ENCODE measurements at regions not wholly inside any gene's neighbourhood (a gene's known extent, or its start where the extent isn't known, plus 50 kb on each side); places are given as distances from the start of the nearest gene placed in this dataset.

GRCh38 chr10:94133239-94133638 lies 139.5 kb downstream of the PLCE1 start:
- no peak overlapping the region for H3K4me3 ChIP-seq (ENCODE audit: low read depth in 2 of 2, low read length in 1 of 2)
- DNase-seq, result peak; percentile 25
- H3F3A ChIP-seq (replicated peaks; ENCODE audit: insufficient read depth), result no peaks in the 10 kb centered on the region
- H3K9me2 ChIP-seq, result no peaks in the 10 kb centered on the region
- H3K36me3 ChIP-seq (replicated peaks in 1 of 2; ENCODE audit: control insufficient read depth in 1 of 2, insufficient read depth in 2 of 2, low read length in 1 of 2), result no peaks in the 10 kb centered on the region
- H3K9ac ChIP-seq, result no peak overlapping the region
- H3K9me3 ChIP-seq, result no peaks in the 10 kb centered on the region
- H2AFZ ChIP-seq (ENCODE audit: low read depth), result no peak overlapping the region
- peak; percentile 47; the same call in 1 of the 2 replicates for TF ChIP-seq RCOR1 (IDR thresholded peaks at IDR 0.05; ENCODE audit: low read length)
- TF ChIP-seq FOXJ3 (CRISPR knock-in tag; IDR thresholded peaks at IDR 0.05), result no peak
- TF ChIP-seq CHD2 (IDR thresholded peaks at IDR 0.05; ENCODE audit: low read length, partially characterized antibody), result peak; percentile 55
- TF ChIP-seq TCF12 (IDR thresholded peaks at IDR 0.05), result peak; percentile 65
- no peak for TF ChIP-seq RFX5 (IDR thresholded peaks at IDR 0.05; ENCODE audit: low read length)
- TF ChIP-seq GABPA (IDR thresholded peaks at IDR 0.05; ENCODE audit: low read depth), result no peak
- TF ChIP-seq NRF1 (IDR thresholded peaks at IDR 0.05; ENCODE audit: low read depth, low read length), result no peak
- 0 out of 2 replicates have a peak, but pooled peaks have one; percentile 24 for TF ChIP-seq SIN3A (IDR thresholded peaks at IDR 0.05; ENCODE audit: borderline replicate concordance, low read depth, low read length)
- 0 out of 4 replicates have a peak, but pooled peaks of 1 of the 2 experiments have one; percentile 48 for TF ChIP-seq EP300 (IDR thresholded peaks at IDR 0.05; ENCODE audit: borderline replicate concordance in 1 of 2, low read depth in 1 of 2, low read length in 1 of 2)
- peak; percentile 78 for TF ChIP-seq PBX3 (IDR thresholded peaks at IDR 0.05)
- 0 out of 2 replicates have a peak, but pooled peaks have one; percentile 51 for TF ChIP-seq MXI1 (IDR thresholded peaks at IDR 0.05; ENCODE audit: low read depth, low read length)
- peak; percentile 91 for TF ChIP-seq NFIC (IDR thresholded peaks at IDR 0.05; ENCODE audit: borderline replicate concordance)
- TF ChIP-seq MAX (IDR thresholded peaks at IDR 0.05; ENCODE audit: low read depth), result 0 out of 2 replicates have a peak, but pooled peaks have one; percentile 8
- no peak for TF ChIP-seq GATA2 (CRISPR knock-in tag; IDR thresholded peaks at IDR 0.05)
- no peaks in the 10 kb centered on the region for H3K79me2 ChIP-seq (ENCODE audit: insufficient read depth)
- H4K20me1 ChIP-seq (ENCODE audit: insufficient read depth), result no peaks in the 10 kb centered on the region
- peak overlapping the region in 1 of 2 experiments; percentile 72; a peak in 2 of 4 replicates for H3K27ac ChIP-seq (ENCODE audit: low read depth in 2 of 2, low read length in 1 of 2)
- POLR2A ChIA-PET, result no interaction called here
- peak overlapping the region; percentile 12; the same call in 1 of the 2 replicates for H3K4me2 ChIP-seq
- no peaks in the 10 kb centered on the region for H3K27me3 ChIP-seq (ENCODE audit: insufficient read depth)
- CTCF ChIA-PET, result no interaction called here
- peaks cover 12 to 13% of the 10 kb centered on the region in 2 experiments; a peak in 3 of 4 replicates for H3K4me1 ChIP-seq (ENCODE audit: control insufficient read depth in 1 of 2, insufficient read depth in 2 of 2, low read depth in 1 of 2, low read length in 1 of 2)

GRCh38 chr10:94137747-94138146 lies 144.0 kb downstream of the PLCE1 start:
- H3K9ac ChIP-seq, result no peak overlapping the region
- POLR2A ChIA-PET, result no interaction called here
- TF ChIP-seq SIN3A (IDR thresholded peaks at IDR 0.05; ENCODE audit: borderline replicate concordance, low read depth, low read length) (no peak), GABPA (IDR thresholded peaks at IDR 0.05; ENCODE audit: low read depth) (no peak), MXI1 (IDR thresholded peaks at IDR 0.05; ENCODE audit: low read depth, low read length) (no peak), TCF12 (IDR thresholded peaks at IDR 0.05) (no peak), FOXJ3 (CRISPR knock-in tag; IDR thresholded peaks at IDR 0.05) (no peak), NFIC (IDR thresholded peaks at IDR 0.05; ENCODE audit: borderline replicate concordance) (no peak), PBX3 (IDR thresholded peaks at IDR 0.05) (no peak), RFX5 (IDR thresholded peaks at IDR 0.05; ENCODE audit: low read length) (no peak), MAX (IDR thresholded peaks at IDR 0.05; ENCODE audit: low read depth) (no peak), RAD21 (IDR thresholded peaks at IDR 0.05; ENCODE audit: low read length) (no peak), FOXM1 (IDR thresholded peaks at IDR 0.05; ENCODE audit: low read depth) (no peak), ELF1 (IDR thresholded peaks at IDR 0.05) (no peak), EP300 (IDR thresholded peaks at IDR 0.05; ENCODE audit: borderline replicate concordance in 1 of 2, low read depth in 1 of 2, low read length in 1 of 2) (no peak), JUND (IDR thresholded peaks at IDR 0.05) (no peak), FOSL2 (IDR thresholded peaks at IDR 0.05; ENCODE audit: borderline replicate concordance, low read depth) (no peak), CHD2 (IDR thresholded peaks at IDR 0.05; ENCODE audit: low read length, partially characterized antibody) (no peak), NRF1 (IDR thresholded peaks at IDR 0.05; ENCODE audit: low read depth, low read length) (no peak), TAF1 (IDR thresholded peaks at IDR 0.05; ENCODE audit: borderline replicate concordance, low read depth, low read length) (no peak)
- no peaks in the 10 kb centered on the region for H3K36me3 ChIP-seq (replicated peaks in 1 of 2; ENCODE audit: control insufficient read depth in 1 of 2, insufficient read depth in 2 of 2, low read length in 1 of 2)
- CTCF ChIA-PET, result no interaction called here
- H3K27me3 ChIP-seq (ENCODE audit: insufficient read depth), result no peaks in the 10 kb centered on the region
- 0 out of 2 replicates have a peak overlapping the region, but pooled peaks have one; percentile 11 for H3K4me2 ChIP-seq
- H3K4me1 ChIP-seq (ENCODE audit: control insufficient read depth in 1 of 2, insufficient read depth in 2 of 2, low read depth in 1 of 2, low read length in 1 of 2), result peaks cover 9% of the 10 kb centered on the region in 2 experiments; a peak in 3 of 4 replicates
- H4K20me1 ChIP-seq (ENCODE audit: insufficient read depth), result no peaks in the 10 kb centered on the region
- H2AFZ ChIP-seq (ENCODE audit: low read depth), result no peak overlapping the region
- no peaks in the 10 kb centered on the region for H3K9me2 ChIP-seq
- no peaks in the 10 kb centered on the region for H3K79me2 ChIP-seq (ENCODE audit: insufficient read depth)
- no peak for DNase-seq
- H3F3A ChIP-seq (replicated peaks; ENCODE audit: insufficient read depth), result no peaks in the 10 kb centered on the region
- H3K4me3 ChIP-seq (ENCODE audit: low read depth in 2 of 2, low read length in 1 of 2), result no peak overlapping the region
- 100% methylated on average over 2 of the region's 2 CpGs for WGBS (ENCODE audit: low lambda C conversion rate)
- H3K27ac ChIP-seq (ENCODE audit: low read depth in 2 of 2, low read length in 1 of 2), result no peak overlapping the region
- H3K9me3 ChIP-seq, result no peaks in the 10 kb centered on the region
